GM12872 (cell line): ENCODE measurements at regions not wholly inside any gene's neighbourhood (a gene's known extent, or its start where the extent isn't known, plus 50 kb on each side); places are given as distances from the start of the nearest gene placed in this dataset.

Experiments
- CTCF ChIP-seq: IDR thresholded peaks from 3 replicates; pipeline ENCODE4 v1.5.1; 2011; ENCODE audit warnings: low read depth, mild to moderate bottlenecking, low read length, moderate library complexity; ENCODE audit not compliant: insufficient read depth

GRCh38 chr15:72847806-72848205 lies 64.2 kb upstream of the ADPGK start:
- TF ChIP-seq CTCF = no peak

DNA sequence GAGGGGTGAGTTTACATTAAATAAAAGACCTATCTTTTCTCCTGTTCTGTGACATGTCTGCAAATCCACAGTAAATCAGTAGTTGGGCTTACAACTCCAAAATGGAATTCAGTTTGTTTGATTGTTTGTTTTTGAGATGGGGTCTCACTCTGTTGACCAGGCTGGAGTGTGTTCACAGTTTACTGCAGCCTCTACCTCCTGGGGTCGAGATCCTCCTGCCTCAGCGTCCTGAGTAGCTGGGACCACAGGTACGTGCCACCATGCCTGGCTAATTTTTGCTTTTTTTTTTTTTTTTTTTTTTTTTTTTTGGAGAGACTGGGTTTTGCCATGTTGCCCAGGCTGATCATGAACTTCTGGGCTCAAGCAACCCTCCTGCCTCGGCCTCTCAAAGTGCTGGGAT lies 63.5 kb upstream of the ADPGK start:
- TF ChIP-seq CTCF = no peak

DNA sequence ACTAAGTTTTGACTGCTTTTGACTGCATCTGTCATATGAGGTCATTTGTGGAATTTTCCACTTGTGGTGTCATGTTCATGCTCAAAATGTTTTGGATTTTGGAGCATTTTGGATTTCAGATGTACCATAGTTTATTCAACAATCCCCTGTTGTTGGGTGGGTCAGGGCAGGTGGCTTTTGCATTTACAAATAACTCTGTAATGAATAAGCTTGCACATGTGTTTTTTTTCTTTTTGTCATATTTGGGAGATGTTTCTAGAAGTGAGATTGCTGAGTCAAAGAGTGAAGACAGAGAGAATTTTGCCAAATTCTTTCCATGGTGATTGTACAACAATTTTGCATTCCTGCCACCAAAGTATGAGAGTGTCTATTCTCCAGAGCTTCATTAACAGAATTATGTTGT lies 62.4 kb upstream of the ADPGK start:
- TF ChIP-seq CTCF = no peak

- no peak for TF ChIP-seq CTCF
Measured at GRCh38 chr15:72844067-72844466, 60.5 kb upstream of the ADPGK start.

GRCh38 chr15:72840114-72840513 lies 56.6 kb upstream of the ADPGK start:
- TF ChIP-seq CTCF = no peak

GRCh38 chr15:72838311-72838731 lies 54.8 kb upstream of the ADPGK start:
- TF ChIP-seq CTCF = no peak

DNA sequence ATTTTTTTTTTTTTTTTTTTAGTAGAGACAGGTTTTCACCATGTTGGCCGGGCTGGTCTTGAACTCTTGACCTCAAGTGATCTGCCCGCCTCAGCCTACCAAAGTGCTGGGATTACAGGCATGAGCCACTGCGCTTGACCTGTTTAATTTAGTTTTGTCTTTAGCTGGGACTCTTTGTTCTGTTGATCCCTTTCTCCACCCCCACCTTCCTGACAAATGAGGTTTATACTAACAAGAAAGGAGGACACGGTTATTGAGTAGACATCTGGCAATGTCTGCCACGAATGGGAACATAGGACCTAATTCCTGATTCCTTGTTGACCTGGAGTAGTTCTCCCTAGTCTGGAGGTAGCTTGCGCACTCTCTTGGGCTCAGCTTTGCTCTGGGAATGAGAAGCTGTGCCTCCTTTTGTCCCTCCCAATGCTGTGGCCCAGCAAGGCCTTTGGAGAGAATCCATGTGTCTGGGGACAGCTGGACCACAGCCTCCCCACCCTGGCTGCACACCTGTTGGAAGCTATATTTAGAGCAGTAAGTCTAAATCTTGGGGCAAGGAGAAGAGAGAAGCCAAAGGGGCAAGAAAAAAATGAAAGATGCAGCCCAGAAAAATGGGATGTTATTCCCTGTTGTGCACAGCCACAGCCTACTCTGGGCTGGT lies 53.2 kb upstream of the ADPGK start:
- TF ChIP-seq CTCF = no peak

GRCh38 chr15:72835294-72835890 lies 51.8 kb upstream of the ADPGK start:
- 0 out of 3 replicates have a peak, but pooled peaks have one; percentile 29 for TF ChIP-seq CTCF
